ENCODE measurements at regions not wholly inside any gene's neighbourhood (a gene's known extent, or its start where the extent isn't known, plus 50 kb on each side); places are given as distances from the start of the nearest gene placed in this dataset.

GRCh38 chr11:86722748-86723147 lies 50.3 kb upstream of the ME3 start:
- Histone ChIP-seq H3K79me1 (ENCODE audit: low read depth, low read length) (no peaks in the 10 kb centered on the region), H2AFZ (ENCODE audit: low read length) (no peak overlapping the region), H2BK5ac (ENCODE audit: low read length) (no peak overlapping the region), H3K4me2 (ENCODE audit: insufficient read depth, low read length, poor library complexity, severe bottlenecking) (no peak overlapping the region), H2BK120ac (ENCODE audit: low read depth, low read length) (no peak overlapping the region), H3K9ac (ENCODE audit: low read depth, low read length, poor library complexity) (no peak overlapping the region), H3K9me3 (replicated peaks in 1 of 2; ENCODE audit: control insufficient read depth in 2 of 2, insufficient read depth in 1 of 2, low read depth in 1 of 2, low read length in 2 of 2) (peaks cover 0 to 24% of the 10 kb centered on the region in 2 donors), H3K36me3 (replicated peaks in 1 of 2; ENCODE audit: control insufficient read depth in 2 of 2, insufficient read depth in 2 of 2, low read length in 2 of 2) (no peaks in the 10 kb centered on the region), H3K4me1 (ENCODE audit: control insufficient read depth in 2 of 2, insufficient read depth in 1 of 2, low read depth in 1 of 2, low read length in 2 of 2) (peaks cover 6 to 12% of the 10 kb centered on the region in 2 donors), H3K27me3 (ENCODE audit: control insufficient read depth in 3 of 3, insufficient read depth in 3 of 3, low read depth in 1 of 3, low read length in 3 of 3) (no peaks in the 10 kb centered on the region), H4K91ac (ENCODE audit: low read depth, low read length, poor library complexity) (no peak overlapping the region), H3K27ac (replicated peaks; ENCODE audit: low read length) (no peak overlapping the region), H3K4ac (ENCODE audit: low read length) (no peak overlapping the region), H2AK5ac (ENCODE audit: low read depth, low read length) (no peak overlapping the region), H2BK15ac (ENCODE audit: low read length) (no peak overlapping the region), H2BK12ac (ENCODE audit: low read length) (no peak overlapping the region), H3K14ac (ENCODE audit: low read length) (no peak overlapping the region), H4K8ac (ENCODE audit: low read depth, low read length) (no peak overlapping the region), H3K23ac (ENCODE audit: low read depth, low read length, poor library complexity) (no peak overlapping the region), H3K4me3 (ENCODE audit: low read length in 2 of 2) (no peak overlapping the region), H3K18ac (ENCODE audit: low read length) (no peak overlapping the region)
- DNase-seq (ENCODE audit: low spot score): no peak
